ENCODE measurements at regions not wholly inside any gene's neighbourhood (a gene's known extent, or its start where the extent isn't known, plus 50 kb on each side); places are given as distances from the start of the nearest gene placed in this dataset.

DNA sequence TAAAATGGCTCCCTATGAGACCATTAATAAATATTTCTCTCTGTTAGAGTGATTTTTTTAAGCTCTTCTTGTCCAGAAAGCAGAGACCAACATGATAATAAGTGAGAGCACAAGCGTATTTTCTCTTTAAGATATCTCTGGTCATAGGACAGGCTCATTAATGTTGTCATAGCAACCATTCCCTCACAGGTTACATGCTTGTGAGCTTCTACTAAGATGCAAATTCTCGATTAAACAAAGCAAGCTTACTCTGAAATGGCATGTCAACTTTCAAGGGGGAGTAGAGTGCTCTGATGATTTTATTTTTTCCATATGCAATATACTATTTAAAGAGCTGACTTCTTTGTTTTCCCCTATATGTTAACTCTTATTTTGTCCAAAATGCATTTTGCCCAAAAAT is 487.2 kb upstream of the LCORL start:
- no peak overlapping the region for H3K27ac ChIP-seq (ENCODE audit: low read depth in 1 of 2, low read length in 2 of 2)
- WGBS (ENCODE audit: insufficient coverage) = no CpG with 5 or more reads among the region's 2 CpGs
- intact Hi-C loops (cut with micrococcal nuclease) = no loop called here

DNA sequence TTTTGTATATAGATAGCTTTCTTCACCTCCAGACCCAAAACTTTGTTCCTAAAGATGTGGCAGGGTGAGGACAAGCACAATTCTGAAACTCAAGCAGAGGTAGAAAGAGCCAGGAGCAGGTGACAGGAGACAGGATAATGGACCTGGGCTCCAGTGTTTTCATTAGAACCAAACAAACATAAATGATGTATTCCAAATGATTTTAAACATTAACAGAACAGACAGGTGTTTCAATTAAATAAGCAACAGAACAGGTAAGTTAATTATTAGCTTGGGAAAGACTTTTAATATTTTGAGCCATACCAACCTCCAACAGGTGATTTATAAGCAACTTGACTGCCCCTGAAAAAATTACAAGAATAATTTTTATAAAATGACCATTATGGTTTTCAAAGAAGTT is 459.4 kb upstream of the LCORL start:
- Histone ChIP-seq H3K9me3 (replicated peaks in 1 of 2; ENCODE audit: control insufficient read depth in 1 of 2, insufficient read depth in 1 of 2, low read length in 2 of 2) (peaks cover 13% of the 10 kb centered on the region in 2 donors), H3K27ac (ENCODE audit: low read depth in 1 of 2, low read length in 2 of 2) (no peak overlapping the region), H3K27me3 (ENCODE audit: control insufficient read depth in 2 of 2, insufficient read depth in 2 of 2, low read length in 2 of 2) (no peaks in the 10 kb centered on the region), H4K20me1 (ENCODE audit: insufficient read depth, low read length) (no peaks in the 10 kb centered on the region), H3K4me1 (ENCODE audit: control insufficient read depth in 1 of 2, insufficient read depth in 2 of 2, low read length in 2 of 2) (no peaks in the 10 kb centered on the region), H3K79me2 (ENCODE audit: insufficient read depth, low read length) (no peaks in the 10 kb centered on the region), H3K36me3 (replicated peaks in 1 of 2; ENCODE audit: control insufficient read depth in 1 of 2, insufficient read depth in 2 of 2, low read length in 2 of 2) (no peaks in the 10 kb centered on the region), H3K4me2 (replicated peaks; ENCODE audit: extremely low read depth, low read length, poor library complexity, severe bottlenecking) (no peak overlapping the region), H2AFZ (ENCODE audit: insufficient read depth, low read depth, low read length, poor library complexity, severe bottlenecking) (no peak overlapping the region), H3K4me3 (replicated peaks in 1 of 3; ENCODE audit: low read depth in 2 of 3, low read length in 3 of 3) (no peak overlapping the region), H3K9ac (ENCODE audit: insufficient read depth, low read length, poor library complexity, severe bottlenecking) (no peak overlapping the region)
- intact Hi-C loops (cut with micrococcal nuclease) = no loop called here
- Mint-ChIP-seq H3K27ac (no peak overlapping the region), H3K9me3 (peaks cover 2 to 17% (median 10%) of the 10 kb centered on the region in 7 donors), H3K4me1 (no peaks in the 10 kb centered on the region), H3K4me3 (no peak overlapping the region), H3K27me3 (ENCODE audit: low read depth in 3 of 3) (peaks cover 0 to 2% (median 2%) of the 10 kb centered on the region in 3 donors), H3K36me3 (no peaks in the 10 kb centered on the region)
- TF ChIP-seq, protein P1, sequence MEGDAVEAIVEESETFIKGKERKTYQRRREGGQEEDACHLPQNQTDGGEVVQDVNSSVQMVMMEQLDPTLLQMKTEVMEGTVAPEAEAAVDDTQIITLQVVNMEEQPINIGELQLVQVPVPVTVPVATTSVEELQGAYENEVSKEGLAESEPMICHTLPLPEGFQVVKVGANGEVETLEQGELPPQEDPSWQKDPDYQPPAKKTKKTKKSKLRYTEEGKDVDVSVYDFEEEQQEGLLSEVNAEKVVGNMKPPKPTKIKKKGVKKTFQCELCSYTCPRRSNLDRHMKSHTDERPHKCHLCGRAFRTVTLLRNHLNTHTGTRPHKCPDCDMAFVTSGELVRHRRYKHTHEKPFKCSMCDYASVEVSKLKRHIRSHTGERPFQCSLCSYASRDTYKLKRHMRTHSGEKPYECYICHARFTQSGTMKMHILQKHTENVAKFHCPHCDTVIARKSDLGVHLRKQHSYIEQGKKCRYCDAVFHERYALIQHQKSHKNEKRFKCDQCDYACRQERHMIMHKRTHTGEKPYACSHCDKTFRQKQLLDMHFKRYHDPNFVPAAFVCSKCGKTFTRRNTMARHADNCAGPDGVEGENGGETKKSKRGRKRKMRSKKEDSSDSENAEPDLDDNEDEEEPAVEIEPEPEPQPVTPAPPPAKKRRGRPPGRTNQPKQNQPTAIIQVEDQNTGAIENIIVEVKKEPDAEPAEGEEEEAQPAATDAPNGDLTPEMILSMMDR (IDR thresholded peaks at IDR 0.05) = no peak
- no peak for DNase-seq

More for the DNA sequence above, 487.2 kb upstream of the LCORL start:
- no peak overlapping the region for H3K4me3 ChIP-seq (replicated peaks in 1 of 3; ENCODE audit: low read depth in 2 of 3, low read length in 3 of 3)
- TF ChIP-seq, protein P1 (IDR thresholded peaks at IDR 0.05) = no peak
- DNase-seq = no peak
- H3K27ac Mint-ChIP-seq = no peak overlapping the region
- H3K9me3 Mint-ChIP-seq = peaks cover 0 to 6% (median 0%) of the 10 kb centered on the region in 7 donors
- no peaks in the 10 kb centered on the region for H3K4me1 ChIP-seq (ENCODE audit: control insufficient read depth in 1 of 2, insufficient read depth in 2 of 2, low read length in 2 of 2)
- no peak overlapping the region for H3K9ac ChIP-seq (ENCODE audit: insufficient read depth, low read length, poor library complexity, severe bottlenecking)
- no peaks in the 10 kb centered on the region for H3K36me3 ChIP-seq (replicated peaks in 1 of 2; ENCODE audit: control insufficient read depth in 1 of 2, insufficient read depth in 2 of 2, low read length in 2 of 2)
- H3K36me3 Mint-ChIP-seq = no peaks in the 10 kb centered on the region
- peaks cover 0 to 2% (median 0%) of the 10 kb centered on the region in 3 donors for H3K27me3 Mint-ChIP-seq (ENCODE audit: low read depth in 3 of 3)
- H2AFZ ChIP-seq (ENCODE audit: insufficient read depth, low read depth, low read length, poor library complexity, severe bottlenecking) = no peak overlapping the region
- no peak overlapping the region for H3K4me2 ChIP-seq (replicated peaks; ENCODE audit: extremely low read depth, low read length, poor library complexity, severe bottlenecking)
- no peaks in the 10 kb centered on the region for H3K4me1 Mint-ChIP-seq
- no peaks in the 10 kb centered on the region for H4K20me1 ChIP-seq (ENCODE audit: insufficient read depth, low read length)
- no peaks in the 10 kb centered on the region for H3K79me2 ChIP-seq (ENCODE audit: insufficient read depth, low read length)
- no peaks in the 10 kb centered on the region for H3K9me3 ChIP-seq (replicated peaks in 1 of 2; ENCODE audit: control insufficient read depth in 1 of 2, insufficient read depth in 1 of 2, low read length in 2 of 2)
- no peaks in the 10 kb centered on the region for H3K27me3 ChIP-seq (ENCODE audit: control insufficient read depth in 2 of 2, insufficient read depth in 2 of 2, low read length in 2 of 2)
- H3K4me3 Mint-ChIP-seq = no peak overlapping the region
